H1 (cell line): ENCODE measurements at regions not wholly inside any gene's neighbourhood (a gene's known extent, or its start where the extent isn't known, plus 50 kb on each side); places are given as distances from the start of the nearest gene placed in this dataset.

Experiments
- CTCF ChIA-PET: fragments of 300-600 bp; sonication (Branson Sonifier 250); formaldehyde crosslinking; loops from one replicate; lab custom pipeline; 2021; ENCODE audit not compliant: partially characterized antibody; lab: Charles Lee
- POLR2A ChIA-PET: fragments of 300-600 bp; sonication (Branson Sonifier 250); formaldehyde crosslinking; loops from one replicate; lab custom pipeline; 2021; ENCODE audit warnings: inconsistent platforms; ENCODE audit not compliant: partially characterized antibody; lab: Charles Lee
- DNase-seq, 2 experiments: peaks; one replicate each; pipeline versions ENCODE4 v3.0.0 to v3.0.0-alpha.2; 2010 to 2022; ENCODE audit warnings: low spot score in 2 of 2, low read depth in 1 of 2, mixed read lengths in 1 of 2
- FAIRE-seq: peaks from 2 replicates; lab custom pipeline; 2011; peaks lifted over from hg19 to GRCh38; lab: Jason Lieb, UNC
- H2AFZ ChIP-seq: 2 replicates; pipeline ENCODE4 v1.8.1; 2012; ENCODE audit warnings: low read length, inconsistent platforms
- H2AK5ac ChIP-seq: 2 replicates; pipeline ENCODE4 v1.6.1; 2013; ENCODE audit warnings: low read depth, low read length
- H2BK120ac ChIP-seq: replicated peaks from 2 replicates; pipeline ENCODE3; 2013; ENCODE audit warnings: low read depth, low read length, inconsistent platforms
- H2BK12ac ChIP-seq: 2 replicates; pipeline ENCODE4 v1.6.1; 2013; ENCODE audit warnings: low read depth, low read length
- H2BK15ac ChIP-seq: 2 replicates; pipeline ENCODE4 v1.6.1; 2013; ENCODE audit warnings: low read length
- H2BK20ac ChIP-seq: 2 replicates; pipeline ENCODE4 v1.6.1; 2013; ENCODE audit warnings: low read length
- H2BK5ac ChIP-seq: 2 replicates; pipeline ENCODE4 v1.6.1; 2013; ENCODE audit warnings: low read depth, low read length
- H3K14ac ChIP-seq: 2 replicates; pipeline ENCODE4 v1.6.1; 2013; ENCODE audit warnings: inconsistent platforms; ENCODE audit not compliant: insufficient read length
- H3K18ac ChIP-seq: 2 replicates; pipeline ENCODE4 v1.6.1; 2013; ENCODE audit warnings: low read length; ENCODE audit errors: extremely low read depth
- H3K23ac ChIP-seq: 2 replicates; pipeline ENCODE4 v1.6.1; 2013; ENCODE audit warnings: inconsistent platforms; ENCODE audit not compliant: insufficient read length
- H3K23me2 ChIP-seq: 2 replicates; pipeline ENCODE4 v1.6.1; 2013; ENCODE audit warnings: low read depth, low read length
- H3K27ac ChIP-seq: 2 replicates; pipeline ENCODE4 v1.6.1; 2011; ENCODE audit warnings: low read depth, low read length, inconsistent platforms
- H3K27me3 ChIP-seq, 4 experiments: replicated peaks in 1 of 4; 1 replicate in 1 of 4; 2 replicates in 3 of 4; pipeline versions ENCODE4 v1.6.1 to v1.8.1; 2011 to 2013; ENCODE audit warnings: low read length in 3 of 4, mild to moderate bottlenecking in 3 of 4, inconsistent platforms in 2 of 4, mixed read lengths in 2 of 4, moderate library complexity in 1 of 4; ENCODE audit not compliant: control insufficient read depth in 3 of 4, insufficient read depth in 3 of 4; ENCODE audit errors: extremely low read depth in 1 of 4
- H3K36me3 ChIP-seq, 4 experiments: 2 replicates each; pipeline versions ENCODE4 v1.6.1 to v1.8.1; 2011 to 2013; ENCODE audit warnings: mild to moderate bottlenecking in 4 of 4, low read length in 3 of 4, moderate library complexity in 2 of 4, control low read depth in 1 of 4, inconsistent platforms in 1 of 4; ENCODE audit not compliant: insufficient read depth in 4 of 4, control insufficient read depth in 2 of 4
- H3K4ac ChIP-seq: replicated peaks from 2 replicates; pipeline ENCODE3; 2013; ENCODE audit warnings: low read length, low read depth, mixed read lengths, inconsistent platforms; ENCODE audit not compliant: insufficient read length
- H3K4me1 ChIP-seq, 4 experiments: replicated peaks in 1 of 4; 1 replicate in 1 of 4; 2 replicates in 3 of 4; pipeline versions ENCODE4 v1.6.1 to v1.8.1; 2011 to 2013; ENCODE audit warnings: low read length in 3 of 4, inconsistent platforms in 2 of 4, mixed read lengths in 1 of 4; ENCODE audit not compliant: insufficient read depth in 4 of 4, control insufficient read depth in 3 of 4
- H3K4me2 ChIP-seq, 2 experiments: 2 replicates each; pipeline versions ENCODE4 v1.6.1 to v1.8.1; 2011 to 2013; ENCODE audit warnings: low read depth in 2 of 2, low read length in 2 of 2, control low read depth in 1 of 2, inconsistent platforms in 1 of 2, mild to moderate bottlenecking in 1 of 2; ENCODE audit not compliant: insufficient read depth in 1 of 2
- H3K4me3 ChIP-seq, 4 experiments: fragments of 200-600, 300-600 bp in 1 of 4; sonication (generic), shearing (Covaris generic), sonication (Bioruptor Twin) in 1 of 4; 2 replicates each; pipeline versions ENCODE4 v1.5.1 to v1.8.1; 2011 to 2016; ENCODE audit warnings: low read length in 4 of 4, low read depth in 3 of 4, control low read depth in 2 of 4, inconsistent platforms in 2 of 4, mild to moderate bottlenecking in 2 of 4, mixed read lengths in 1 of 4, moderate library complexity in 1 of 4; ENCODE audit not compliant: insufficient read depth in 2 of 4; ENCODE audit errors: extremely low read depth in 1 of 4
- H3K56ac ChIP-seq: replicated peaks from 2 replicates; pipeline ENCODE3; 2013; ENCODE audit warnings: low read depth, mild to moderate bottlenecking, mixed read lengths, low read length, inconsistent platforms; ENCODE audit not compliant: insufficient read length
- H3K79me1 ChIP-seq: 2 replicates; pipeline ENCODE4 v1.6.1; 2013; ENCODE audit warnings: low read depth, low read length, control low read depth
- H3K79me2 ChIP-seq, 2 experiments: 2 replicates each; pipeline versions ENCODE4 v1.6.1 to v1.8.1; 2012 to 2013; ENCODE audit warnings: low read length in 2 of 2, mild to moderate bottlenecking in 2 of 2, inconsistent platforms in 1 of 2; ENCODE audit not compliant: insufficient read depth in 2 of 2, control insufficient read depth in 1 of 2
- H3K9ac ChIP-seq, 4 experiments: replicated peaks in 1 of 4; 1 replicate in 1 of 4; 2 replicates in 3 of 4; pipeline versions ENCODE4 v1.6.1 to v1.8.1; 2011 to 2013; ENCODE audit warnings: low read depth in 3 of 4, low read length in 3 of 4, control low read depth in 2 of 4, mild to moderate bottlenecking in 2 of 4, moderate library complexity in 2 of 4, inconsistent platforms in 1 of 4; ENCODE audit errors: extremely low read depth in 1 of 4
- H3K9me3 ChIP-seq, 2 experiments: 2 replicates each; pipeline versions ENCODE4 v1.6.1 to v1.8.1; 2012 to 2013; ENCODE audit warnings: mild to moderate bottlenecking in 2 of 2, moderate library complexity in 2 of 2, control low read depth in 1 of 2, inconsistent platforms in 1 of 2, low read depth in 1 of 2, low read length in 1 of 2, mixed read lengths in 1 of 2; ENCODE audit not compliant: insufficient read depth in 2 of 2
- H4K20me1 ChIP-seq, 2 experiments: replicated peaks in 1 of 2; 2 replicates each; pipeline versions ENCODE3 to v1.8.1; 2011 to 2013; ENCODE audit warnings: inconsistent platforms in 2 of 2, low read length in 2 of 2, mild to moderate bottlenecking in 1 of 2; ENCODE audit not compliant: insufficient read depth in 2 of 2, control insufficient read depth in 1 of 2
- H4K5ac ChIP-seq: 2 replicates; pipeline ENCODE4 v1.6.1; 2013; ENCODE audit warnings: low read length, low read depth, mixed read lengths, inconsistent platforms; ENCODE audit not compliant: insufficient read length
- H4K8ac ChIP-seq: 2 replicates; pipeline ENCODE4 v1.8.0; 2013; ENCODE audit warnings: mild to moderate bottlenecking, moderate library complexity, low read length, inconsistent platforms; ENCODE audit not compliant: insufficient read depth; ENCODE audit errors: extremely low read depth
- H4K91ac ChIP-seq: replicated peaks from 2 replicates; pipeline ENCODE3; 2013; ENCODE audit warnings: low read length, mixed read lengths, inconsistent platforms; ENCODE audit not compliant: insufficient read length
- RBBP5 ChIP-seq: IDR thresholded peaks from 2 replicates; pipeline ENCODE4 v1.7.1; 2012; ENCODE audit warnings: low read depth, mild to moderate bottlenecking, inconsistent platforms, low read length, moderate library complexity, borderline replicate concordance
- WGBS, 2 experiments: shearing (Covaris generic) in 1 of 2; methylation state at CpG; one replicate each; pipeline versions ENCODE4 v1.1.6 to v1.1.7; 2013 to 2015; ENCODE audit warnings: low lambda C conversion rate in 2 of 2, mixed read lengths in 2 of 2, inconsistent platforms in 1 of 2, low coverage in 1 of 2, missing lambda C conversion rate in 1 of 2; ENCODE audit not compliant: insufficient replicate concordance in 2 of 2, insufficient coverage in 1 of 2, insufficient read length in 1 of 2; ENCODE audit errors: extremely low coverage in 1 of 2, missing lambda C conversion rate in 1 of 2; 5-methylcytosine and 5-hydroxymethylcytosine counted together

DNA sequence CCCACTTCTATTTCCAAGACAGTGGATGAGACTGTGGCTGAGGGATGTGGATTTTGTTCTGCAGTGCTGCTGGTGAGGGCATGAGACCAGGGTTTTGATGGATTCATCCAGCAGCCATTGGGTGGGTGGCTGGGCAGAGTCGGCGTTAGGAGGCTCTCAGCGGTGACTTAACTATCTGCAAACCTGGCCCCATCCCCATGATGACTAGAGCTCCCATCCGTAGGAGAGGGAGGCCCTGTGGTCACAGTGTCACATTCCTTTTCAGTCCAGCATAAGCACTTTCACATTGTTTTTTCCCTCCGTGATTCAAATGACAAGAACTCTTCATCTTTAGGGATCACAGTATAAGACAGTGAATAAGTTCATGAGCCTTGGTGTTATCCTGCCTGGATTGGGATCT is 60.4 kb upstream of the SPRY4 start:
- Histone ChIP-seq H3K56ac (no peak overlapping the region), H2BK120ac (no peak overlapping the region), H3K4ac (no peak overlapping the region), H4K91ac (no peak overlapping the region), H3K27ac (no peak overlapping the region), H3K23ac (no peak overlapping the region), H3K79me2 (no peaks in the 10 kb centered on the region), H3K9ac (no peak overlapping the region), H3K36me3 (no peaks in the 10 kb centered on the region), H4K20me1 (no peaks in the 10 kb centered on the region), H2BK15ac (no peak overlapping the region), H3K18ac (no peak overlapping the region), H3K4me3 (no peak overlapping the region), H3K27me3 (no peaks in the 10 kb centered on the region), H2AK5ac (no peak overlapping the region), H4K8ac (no peak overlapping the region), H2BK20ac (no peak overlapping the region), H4K5ac (no peak overlapping the region), H3K4me1 (peaks cover 10 to 15% (median 13%) of the 10 kb centered on the region in 4 experiments), H2AFZ (no peak overlapping the region), H3K14ac (no peak overlapping the region), H3K4me2 (no peak overlapping the region), H3K9me3 (no peaks in the 10 kb centered on the region), H3K23me2 (no peaks in the 10 kb centered on the region), H2BK12ac (no peak overlapping the region; the same call in 1 of the 2 replicates), H2BK5ac (no peak overlapping the region), H3K79me1 (no peaks in the 10 kb centered on the region)
- ChIA-PET POLR2A (interaction anchor here (0.6 kb wide), 1 partner anchor 16 kb away, joined by 4 read pairs; no protein-coding TSS in a partner anchor), CTCF (interaction anchor here (0.7 to 1.8 kb wide), 4 partner anchors 17 to 51 kb away, joined by 3 to 7 read pairs (median 4); no protein-coding TSS in a partner anchor)
- FAIRE-seq, result no peak
- 79% methylated on average over 5 of the region's 5 CpGs; no CpG with 5 or more reads in 1 of the 2 experiments for WGBS, 2 experiments
- no peak for DNase-seq
- TF ChIP-seq RBBP5, result no peak
